GM23248 (cell line): ENCODE measurements at regions not wholly inside any gene's neighbourhood (a gene's known extent, or its start where the extent isn't known, plus 50 kb on each side); places are given as distances from the start of the nearest gene placed in this dataset.

Experiments used
- EZH2 ChIP-seq: fragments of 200-600 bp; sonication (generic); IDR thresholded peaks from 2 replicates; pipeline ENCODE4 v1.6.1; 2018; ENCODE audit warnings: antibody characterized with exemption, mild to moderate bottlenecking; ENCODE audit not compliant: insufficient read depth, poor library complexity, severe bottlenecking
- EZH2phosphoT487 ChIP-seq: fragments of 200-600 bp; sonication (generic); IDR thresholded peaks from 2 replicates; pipeline ENCODE4 v1.6.1; 2018; ENCODE audit warnings: antibody characterized with exemption, moderate library complexity, mild to moderate bottlenecking, low read depth; ENCODE audit not compliant: insufficient read depth

DNA sequence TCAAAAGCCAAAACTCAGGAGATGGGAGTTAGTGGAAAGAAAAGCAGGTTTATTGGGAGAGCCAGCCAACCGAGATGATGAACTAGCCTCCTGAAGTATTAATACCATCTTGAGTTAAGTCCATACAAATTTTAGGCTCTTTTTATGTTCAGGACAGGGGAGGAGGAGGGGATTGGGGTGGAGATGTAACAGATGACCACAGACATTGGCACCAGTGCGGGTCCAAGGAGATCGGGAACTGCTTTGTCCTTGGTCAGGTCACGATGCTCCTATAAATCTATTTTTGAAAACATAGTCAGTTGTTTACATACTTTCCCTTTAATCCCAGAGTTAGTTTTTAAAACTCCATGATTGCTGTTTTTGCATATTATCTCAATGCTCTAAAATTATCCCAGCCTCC lies 219.6 kb downstream of the ANKRD60 start:
- no peak for TF ChIP-seq EZH2
- no peak for TF ChIP-seq EZH2phosphoT487
